ENCODE measurements at regions not wholly inside any gene's neighbourhood (a gene's known extent, or its start where the extent isn't known, plus 50 kb on each side); places are given as distances from the start of the nearest gene placed in this dataset.
"Not testable (repeated sequence)": the region's sequence is repeated elsewhere in the genome, so short reads cannot be mapped to it uniquely, and the experiment has no call there.

GRCh38 chr16:9670033-9670432, 512.2 kb downstream of the GRIN2A start:
- ChIA-PET CTCF (ENCODE audit: partially characterized antibody) (no interaction called here), POLR2A (ENCODE audit: partially characterized antibody) (no interaction called here)
- no peaks in the 10 kb centered on the region for H3K4me1 Mint-ChIP-seq
- no peaks in the 10 kb centered on the region for H3K27me3 ChIP-seq (ENCODE audit: insufficient read depth, low read length)
- H3K27ac ChIP-seq (ENCODE audit: low read depth, low read length) = no peak overlapping the region
- peaks cover 0 to 14% (median under 1%) of the 10 kb centered on the region in 8 donors for H3K9me3 Mint-ChIP-seq
- intact Hi-C loops (cut with micrococcal nuclease) = no loop called here
- H3K9me3 ChIP-seq (ENCODE audit: control insufficient read depth in 1 of 2, low read length in 2 of 2) = no peaks in the 10 kb centered on the region
- H3K4me3 ChIP-seq (ENCODE audit: low read length in 2 of 2) = no peak overlapping the region
- H3K27me3 Mint-ChIP-seq = no peaks in the 10 kb centered on the region
- H3K36me3 ChIP-seq (ENCODE audit: insufficient read depth, low read length) = no peaks in the 10 kb centered on the region
- no peaks in the 10 kb centered on the region for H3K36me3 Mint-ChIP-seq
- no peaks in the 10 kb centered on the region for H3K4me1 ChIP-seq (ENCODE audit: insufficient read depth, low read length)
- no peak overlapping the region for H3K4me3 Mint-ChIP-seq
- DNase-seq = no peak
- H3K27ac Mint-ChIP-seq = no peak overlapping the region

- H3K4me1 ChIP-seq (ENCODE audit: insufficient read depth, low read length); H3K4me3 Mint-ChIP-seq; H3K27ac Mint-ChIP-seq; DNase-seq; H3K36me3 Mint-ChIP-seq; H3K36me3 ChIP-seq (ENCODE audit: insufficient read depth, low read length); H3K4me1 Mint-ChIP-seq; intact Hi-C loops (cut with micrococcal nuclease); H3K27me3 Mint-ChIP-seq; H3K27me3 ChIP-seq (ENCODE audit: insufficient read depth, low read length); H3K9me3 ChIP-seq (ENCODE audit: control insufficient read depth in 1 of 2, low read length in 2 of 2); POLR2A ChIA-PET (ENCODE audit: partially characterized antibody); H3K4me3 ChIP-seq (ENCODE audit: low read length in 2 of 2); H3K27ac ChIP-seq (ENCODE audit: low read depth, low read length); CTCF ChIA-PET (ENCODE audit: partially characterized antibody): not testable (repeated sequence)
- peaks cover 0 to 12% (median 0%) of the 10 kb centered on the region in 8 donors for H3K9me3 Mint-ChIP-seq
Observed at GRCh38 chr16:9670616-9671015, 511.6 kb downstream of the GRIN2A start.

GRCh38 chr16:9676560-9677300, 505.5 kb downstream of the GRIN2A start:
- CTCF ChIA-PET (ENCODE audit: partially characterized antibody); H3K27me3 Mint-ChIP-seq; H3K36me3 ChIP-seq (ENCODE audit: insufficient read depth, low read length); H3K4me3 Mint-ChIP-seq; H3K9me3 Mint-ChIP-seq; H3K27ac ChIP-seq (ENCODE audit: low read depth, low read length); H3K27me3 ChIP-seq (ENCODE audit: insufficient read depth, low read length); H3K36me3 Mint-ChIP-seq; intact Hi-C loops (cut with micrococcal nuclease); POLR2A ChIA-PET (ENCODE audit: partially characterized antibody); H3K4me1 Mint-ChIP-seq; H3K4me1 ChIP-seq (ENCODE audit: insufficient read depth, low read length); H3K27ac Mint-ChIP-seq; H3K4me3 ChIP-seq (ENCODE audit: low read length in 2 of 2); H3K9me3 ChIP-seq (ENCODE audit: control insufficient read depth in 1 of 2, low read length in 2 of 2); DNase-seq: not testable (repeated sequence)

GRCh38 chr16:9677301-9677653, 505.0 kb downstream of the GRIN2A start:
- no peaks in the 10 kb centered on the region for H3K36me3 Mint-ChIP-seq

GRCh38 chr16:9679213-9679767, 502.9 kb downstream of the GRIN2A start:
- no peak overlapping the region for H3K4me3 ChIP-seq (ENCODE audit: low read length in 2 of 2)
- no peak overlapping the region for H3K27ac ChIP-seq (ENCODE audit: low read depth, low read length)
- intact Hi-C loops (cut with micrococcal nuclease) = no loop called here
- no peaks in the 10 kb centered on the region for H3K9me3 ChIP-seq (ENCODE audit: control insufficient read depth in 1 of 2, low read length in 2 of 2)
- ChIA-PET POLR2A (ENCODE audit: partially characterized antibody) (no interaction called here), CTCF (ENCODE audit: partially characterized antibody) (no interaction called here)
- Mint-ChIP-seq H3K36me3 (no peaks in the 10 kb centered on the region), H3K4me1 (peaks cover 0 to 1% (median 0%) of the 10 kb centered on the region in 4 donors), H3K4me3 (no peak overlapping the region), H3K27me3 (no peaks in the 10 kb centered on the region), H3K9me3 (peaks cover 0 to 20% (median 17%) of the 10 kb centered on the region in 8 donors), H3K27ac (no peak overlapping the region)
- H3K36me3 ChIP-seq (ENCODE audit: insufficient read depth, low read length) = no peaks in the 10 kb centered on the region
- no peak for DNase-seq
- no peaks in the 10 kb centered on the region for H3K4me1 ChIP-seq (ENCODE audit: insufficient read depth, low read length)
- no peaks in the 10 kb centered on the region for H3K27me3 ChIP-seq (ENCODE audit: insufficient read depth, low read length)

More at GRCh38 chr16:9677301-9677653, 505.0 kb downstream of the GRIN2A start:
- Mint-ChIP-seq H3K4me1 (peaks cover 0 to 1% (median 0%) of the 10 kb centered on the region in 4 donors), H3K4me3 (no peak overlapping the region), H3K27me3 (no peaks in the 10 kb centered on the region), H3K27ac (no peak overlapping the region), H3K9me3 (peaks cover 0 to 7% (median under 1%) of the 10 kb centered on the region in 8 donors)
- ChIA-PET POLR2A (ENCODE audit: partially characterized antibody) (no interaction called here), CTCF (ENCODE audit: partially characterized antibody) (no interaction called here)
- no peak for DNase-seq
- Histone ChIP-seq H3K36me3 (ENCODE audit: insufficient read depth, low read length) (no peaks in the 10 kb centered on the region), H3K4me3 (ENCODE audit: low read length in 2 of 2) (no peak overlapping the region), H3K27ac (ENCODE audit: low read depth, low read length) (no peak overlapping the region), H3K27me3 (ENCODE audit: insufficient read depth, low read length) (no peaks in the 10 kb centered on the region), H3K4me1 (ENCODE audit: insufficient read depth, low read length) (no peaks in the 10 kb centered on the region), H3K9me3 (ENCODE audit: control insufficient read depth in 1 of 2, low read length in 2 of 2) (no peaks in the 10 kb centered on the region)
- intact Hi-C loops (cut with micrococcal nuclease) = no loop called here

- H3K36me3 Mint-ChIP-seq = no peaks in the 10 kb centered on the region
- ChIA-PET CTCF (ENCODE audit: partially characterized antibody) (no interaction called here), POLR2A (ENCODE audit: partially characterized antibody) (no interaction called here)
- no peak for DNase-seq
- Histone ChIP-seq H3K27ac (ENCODE audit: low read depth, low read length) (no peak overlapping the region), H3K27me3 (ENCODE audit: insufficient read depth, low read length) (no peaks in the 10 kb centered on the region), H3K4me3 (ENCODE audit: low read length in 2 of 2) (no peak overlapping the region), H3K4me1 (ENCODE audit: insufficient read depth, low read length) (no peaks in the 10 kb centered on the region), H3K36me3 (ENCODE audit: insufficient read depth, low read length) (no peaks in the 10 kb centered on the region), H3K9me3 (ENCODE audit: control insufficient read depth in 1 of 2, low read length in 2 of 2) (no peaks in the 10 kb centered on the region)
- intact Hi-C loops (cut with micrococcal nuclease) = no loop called here
- no peak overlapping the region for H3K27ac Mint-ChIP-seq
- peaks cover 0 to 20% (median 16%) of the 10 kb centered on the region in 8 donors for H3K9me3 Mint-ChIP-seq
- no peaks in the 10 kb centered on the region for H3K27me3 Mint-ChIP-seq
- H3K4me3 Mint-ChIP-seq = no peak overlapping the region
- peaks cover 0 to 1% (median 0%) of the 10 kb centered on the region in 4 donors for H3K4me1 Mint-ChIP-seq
Observed at GRCh38 chr16:9680019-9680655, 502.1 kb downstream of the GRIN2A start.

- H3K9me3 Mint-ChIP-seq = peaks cover 0 to 20% (median 16%) of the 10 kb centered on the region in 8 donors
- ChIA-PET CTCF (ENCODE audit: partially characterized antibody) (no interaction called here), POLR2A (ENCODE audit: partially characterized antibody) (no interaction called here)
- no peak overlapping the region for H3K4me3 ChIP-seq (ENCODE audit: low read length in 2 of 2)
- H3K36me3 Mint-ChIP-seq = no peaks in the 10 kb centered on the region
- H3K27ac Mint-ChIP-seq = no peak overlapping the region
- DNase-seq = no peak
- H3K4me3 Mint-ChIP-seq = no peak overlapping the region
- no peaks in the 10 kb centered on the region for H3K27me3 ChIP-seq (ENCODE audit: insufficient read depth, low read length)
- intact Hi-C loops (cut with micrococcal nuclease) = no loop called here
- no peak overlapping the region for H3K27ac ChIP-seq (ENCODE audit: low read depth, low read length)
- H3K4me1 Mint-ChIP-seq = peaks cover 0 to 1% (median 0%) of the 10 kb centered on the region in 4 donors
- H3K36me3 ChIP-seq (ENCODE audit: insufficient read depth, low read length) = no peaks in the 10 kb centered on the region
- no peaks in the 10 kb centered on the region for H3K27me3 Mint-ChIP-seq
- no peaks in the 10 kb centered on the region for H3K4me1 ChIP-seq (ENCODE audit: insufficient read depth, low read length)
- no peaks in the 10 kb centered on the region for H3K9me3 ChIP-seq (ENCODE audit: control insufficient read depth in 1 of 2, low read length in 2 of 2)
Observed at GRCh38 chr16:9680968-9681367, 501.3 kb downstream of the GRIN2A start.
